ENCODE measurements at regions not wholly inside any gene's neighbourhood (a gene's known extent, or its start where the extent isn't known, plus 50 kb on each side); places are given as distances from the start of the nearest gene placed in this dataset.
"Not testable (repeated sequence)": the region's sequence is repeated elsewhere in the genome, so short reads cannot be mapped to it uniquely, and the experiment has no call there.

DNA sequence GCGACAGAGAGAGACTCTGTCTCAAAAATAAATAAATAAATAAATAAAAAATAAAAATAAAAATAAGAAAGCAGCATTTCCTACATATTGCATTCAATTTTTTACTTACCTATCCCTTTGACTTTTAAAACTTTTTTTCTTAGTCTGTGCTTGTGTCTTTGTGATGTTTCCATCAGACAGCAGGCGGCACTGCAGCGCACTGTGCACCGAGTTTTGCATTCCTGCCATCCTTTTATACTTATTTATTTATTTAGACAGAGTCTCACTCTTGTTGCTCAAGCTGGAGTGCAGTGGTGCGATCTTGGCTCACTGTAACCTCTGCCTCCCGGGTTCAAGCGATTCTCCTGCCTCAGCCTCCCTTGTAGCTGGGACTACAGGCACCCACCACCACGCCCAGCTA, 203.9 kb downstream of the SPATA31A1 start:
- H3K9me3 ChIP-seq; POLR2A ChIA-PET; H3K4me3 ChIP-seq; CTCF ChIA-PET; ATAC-seq; H3K4me2 ChIP-seq; DNase-seq (ENCODE audit: low read depth in 1 of 2, low spot score in 1 of 2); FAIRE-seq; H3K4me1 ChIP-seq; H3K27ac ChIP-seq: not testable (repeated sequence)
- 87% methylated on average over 8 of the region's 8 CpGs for WGBS (ENCODE audit: missing lambda C conversion rate)
- peak; percentile 16; the same call in 1 of the 3 replicates for TF ChIP-seq SMC3 (IDR thresholded peaks at IDR 0.05)
- 0 out of 5 replicates have a peak, but pooled peaks of 1 of the 2 experiments have one; percentile 16 for TF ChIP-seq RAD21 (conservative IDR thresholded peaks at IDR 0.05 in 1 of 2, IDR thresholded peaks at IDR 0.05 in 1 of 2)

DNA sequence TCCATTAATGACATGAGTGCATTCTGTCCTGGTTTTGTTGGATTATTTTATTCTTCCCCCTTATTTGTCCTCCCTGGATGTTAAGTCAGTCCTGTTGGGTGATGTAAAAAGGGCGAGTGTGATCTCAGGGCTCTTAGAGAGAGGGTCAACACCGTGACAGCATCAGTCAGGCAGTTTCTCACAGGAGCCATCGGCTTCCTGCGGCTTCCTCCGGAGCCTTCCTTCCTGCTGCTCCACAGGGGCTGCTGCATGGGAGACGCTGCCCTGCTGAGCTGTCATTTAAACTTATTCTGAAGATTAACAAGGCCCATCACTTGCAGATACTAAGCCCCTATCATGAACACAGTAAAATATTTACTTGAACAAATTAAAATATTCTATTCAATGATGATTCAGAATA, 211.3 kb downstream of the SPATA31A1 start:
- H3K27ac ChIP-seq = 0 out of 6 replicates have a peak overlapping the region, but pooled peaks of 1 of the 2 experiments have one; percentile 26
- WGBS (ENCODE audit: missing lambda C conversion rate) = 79% methylated on average over 6 of the region's 6 CpGs
- H3K4me1 ChIP-seq; H3K9me3 ChIP-seq; POLR2A ChIA-PET; H3K4me3 ChIP-seq; CTCF ChIA-PET; FAIRE-seq; ATAC-seq; H3K4me2 ChIP-seq; DNase-seq (ENCODE audit: low read depth in 1 of 2, low spot score in 1 of 2): not testable (repeated sequence)

DNA sequence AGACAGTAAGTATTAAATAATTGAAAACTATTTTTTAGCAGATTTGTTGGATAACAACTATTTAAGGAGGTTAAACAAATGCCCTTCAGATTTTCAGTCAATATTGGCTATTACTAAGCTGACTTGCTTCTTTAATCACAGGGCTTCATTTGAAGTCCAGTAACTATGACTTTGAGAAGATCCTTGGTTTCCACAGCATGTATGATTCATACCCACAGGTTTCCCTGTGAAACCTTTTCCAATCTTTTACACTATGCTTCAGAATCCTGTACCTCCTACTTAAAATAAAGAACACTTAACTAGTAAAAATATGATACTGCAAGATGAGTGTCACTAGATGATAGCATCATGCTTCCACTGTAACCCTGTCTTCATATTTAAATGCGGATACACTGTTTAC, 211.9 kb downstream of the SPATA31A1 start:
- H3K9me3 ChIP-seq; ATAC-seq; POLR2A ChIA-PET; H3K4me3 ChIP-seq; H3K4me2 ChIP-seq; H3K27ac ChIP-seq; H3K4me1 ChIP-seq; DNase-seq (ENCODE audit: low read depth in 1 of 2, low spot score in 1 of 2); FAIRE-seq; CTCF ChIA-PET: not testable (repeated sequence)
- 88% methylated on average over 1 of the region's 1 CpG for WGBS (ENCODE audit: missing lambda C conversion rate)

DNA sequence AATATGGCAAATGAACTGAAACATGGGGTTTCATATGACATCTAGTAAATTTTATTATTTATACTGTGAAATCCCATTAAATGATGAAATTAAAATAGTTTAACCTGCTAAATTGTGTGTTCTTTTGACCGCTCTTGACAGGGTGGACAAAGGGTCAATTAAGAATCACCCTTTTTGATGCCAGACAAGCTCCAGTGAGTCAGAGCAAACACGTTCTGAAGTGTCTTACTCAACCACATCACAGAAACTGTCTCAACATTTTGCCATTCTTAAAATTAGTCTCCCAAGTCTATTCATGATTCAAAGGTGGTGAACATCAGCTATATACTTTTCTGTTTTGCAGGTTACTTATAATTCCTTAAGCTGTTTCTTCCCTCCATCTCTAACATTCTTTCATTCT, 213.4 kb downstream of the SPATA31A1 start:
- ATAC-seq = peak; percentile 68 to 70; a peak in 5 of 6 replicates
- H3K4me3 ChIP-seq; H3K4me1 ChIP-seq; H3K4me2 ChIP-seq; FAIRE-seq; DNase-seq (ENCODE audit: low read depth in 1 of 2, low spot score in 1 of 2); CTCF ChIA-PET; H3K9me3 ChIP-seq; H3K27ac ChIP-seq; POLR2A ChIA-PET: not testable (repeated sequence)
- WGBS (ENCODE audit: missing lambda C conversion rate) = 29% methylated on average over 1 of the region's 2 CpGs

DNA sequence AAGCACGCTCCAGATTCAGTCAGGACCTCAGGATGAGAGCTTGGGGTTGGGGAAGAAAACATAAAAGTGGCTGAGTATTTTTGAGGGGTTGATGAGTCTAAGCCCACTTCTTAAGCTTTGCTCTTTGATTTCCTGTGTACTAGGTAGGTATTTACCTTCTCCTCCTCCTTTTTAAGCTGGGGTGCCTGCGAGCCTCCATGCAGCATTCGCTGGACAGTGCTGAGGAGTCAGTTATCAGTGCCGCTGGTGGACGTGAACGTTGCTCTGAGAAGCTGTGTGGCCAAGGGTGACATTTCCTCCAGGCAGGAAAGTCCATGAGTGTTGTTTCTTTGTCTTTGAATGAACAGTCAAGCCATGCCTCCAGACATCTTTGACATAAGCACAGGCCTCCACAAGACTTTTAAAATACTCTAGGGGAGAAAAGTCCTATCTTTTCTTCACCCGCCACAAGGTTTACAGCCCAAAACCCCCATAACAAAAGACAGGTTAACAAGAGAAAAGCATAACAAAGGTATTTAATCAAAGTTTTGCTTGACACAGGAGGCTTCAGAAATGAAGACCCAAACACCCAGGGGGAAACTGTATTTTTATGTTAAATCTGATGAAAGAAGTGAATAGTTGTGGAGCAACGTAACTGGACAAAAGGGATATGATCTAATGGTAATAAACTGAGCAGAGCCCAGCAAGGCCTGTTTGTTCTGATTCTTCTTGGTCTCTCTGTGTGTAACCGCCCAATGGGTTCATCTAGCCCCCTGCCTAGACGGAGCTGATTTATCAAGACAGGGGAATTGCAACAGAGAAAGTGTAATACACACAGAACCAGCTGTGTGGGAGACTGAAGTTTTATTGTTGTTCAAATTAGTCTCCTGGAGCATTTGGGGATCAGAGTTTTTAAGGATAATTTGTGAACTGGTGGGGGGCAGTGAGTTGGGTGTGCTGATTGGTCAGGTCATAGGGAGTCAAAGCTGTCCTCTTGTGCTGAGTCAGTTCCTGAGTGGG, 217.9 kb downstream of the SPATA31A1 start:
- ATAC-seq; DNase-seq (ENCODE audit: low read depth in 1 of 2, low spot score in 1 of 2); CTCF ChIA-PET; POLR2A ChIA-PET; H3K4me2 ChIP-seq; H3K27ac ChIP-seq; H3K4me1 ChIP-seq; FAIRE-seq; H3K4me3 ChIP-seq; H3K9me3 ChIP-seq: not testable (repeated sequence)
- WGBS (ENCODE audit: missing lambda C conversion rate) = 91% methylated on average over 5 of the region's 10 CpGs

DNA sequence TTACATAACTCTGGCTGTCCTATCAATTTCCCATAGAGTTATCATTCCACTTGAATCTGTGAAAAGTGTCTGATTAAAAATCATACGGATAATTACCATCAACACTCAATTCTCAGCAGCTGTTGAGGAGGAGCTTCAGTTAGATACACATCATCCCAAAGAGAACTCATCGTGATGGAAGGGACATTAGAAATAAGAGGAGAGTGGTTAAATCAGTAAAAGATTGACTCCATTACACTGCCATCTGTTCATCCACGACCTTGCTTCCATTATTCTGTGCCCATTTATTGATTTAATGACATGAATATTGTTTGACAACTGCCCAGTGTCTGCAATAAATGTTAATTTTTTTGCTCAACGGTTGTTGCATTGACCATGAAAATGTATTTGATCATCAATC, 223.5 kb downstream of the SPATA31A1 start:
- FAIRE-seq; H3K27ac ChIP-seq; H3K4me2 ChIP-seq; DNase-seq (ENCODE audit: low read depth in 1 of 2, low spot score in 1 of 2); H3K4me3 ChIP-seq; ATAC-seq; POLR2A ChIA-PET; H3K9me3 ChIP-seq; CTCF ChIA-PET: not testable (repeated sequence)
- H3K4me1 ChIP-seq = peaks cover 15% of the 10 kb centered on the region
- 70% methylated on average over 4 of the region's 4 CpGs for WGBS (ENCODE audit: missing lambda C conversion rate)

DNA sequence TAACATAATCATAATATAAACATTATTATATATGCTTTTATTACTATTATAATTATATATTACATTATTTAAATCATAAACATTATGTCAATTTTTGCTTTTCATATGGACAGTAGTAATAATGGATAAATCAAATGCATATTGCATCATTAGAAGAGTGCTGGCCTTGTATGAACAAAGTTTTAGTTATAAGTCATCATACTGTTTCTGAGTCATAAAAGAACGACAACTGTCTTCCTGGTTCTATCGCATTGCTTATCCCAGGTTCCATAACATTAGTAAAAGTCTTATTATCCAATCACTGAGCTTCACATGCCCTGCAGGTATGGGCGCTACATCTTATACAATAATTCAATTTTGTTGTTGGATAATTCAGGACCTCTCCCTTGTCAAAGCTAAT, 225.8 kb downstream of the SPATA31A1 start:
- FAIRE-seq; H3K4me3 ChIP-seq; POLR2A ChIA-PET; H3K9me3 ChIP-seq; ATAC-seq; CTCF ChIA-PET; H3K27ac ChIP-seq; DNase-seq (ENCODE audit: low read depth in 1 of 2, low spot score in 1 of 2); H3K4me2 ChIP-seq: not testable (repeated sequence)
- H3K4me1 ChIP-seq = peaks cover 15% of the 10 kb centered on the region
- 85% methylated on average over 3 of the region's 3 CpGs for WGBS (ENCODE audit: missing lambda C conversion rate)

Measured in A549 (cell line).